GM12878 (cell line): ENCODE measurements at regions not wholly inside any gene's neighbourhood (a gene's known extent, or its start where the extent isn't known, plus 50 kb on each side); places are given as distances from the start of the nearest gene placed in this dataset.

Source experiments
- ATAC-seq: fragments of 200-7000 bp; cut with Tn5 transposase; 3 replicates; pipeline ENCODE4 v1.9.1; 2020; ENCODE audit warnings: mild to moderate bottlenecking, moderate library complexity
- BruUV-seq: library from RNA; stranded (reverse); fragments of 400-500 nt; replicated peaks from 2 replicates; lab custom pipeline; 2021; lab: Mats Ljungman, UMichigan
- CTCF ChIA-PET: fragments of 300-600 bp; sonication (Branson Sonifier 250); formaldehyde crosslinking; extraction: SDS; loops from one replicate; lab custom pipeline; 2021; ENCODE audit warnings: inconsistent platforms; lab: Yijun Ruan, JAX
- POLR2A ChIA-PET: fragments of 350-600 bp; formaldehyde crosslinking; extraction: SDS; loops from one replicate; lab custom pipeline; 2021; ENCODE audit warnings: inconsistent platforms; lab: Charles Lee
- RAD21 ChIA-PET: fragments of 300-600 bp; sonication (Branson Sonifier 250); formaldehyde crosslinking; loops from one replicate; lab custom pipeline; 2023; ENCODE audit warnings: antibody characterized with exemption; ENCODE audit not compliant: unreplicated experiment; lab: Charles Lee
- SMC1A ChIA-PET: fragments of 300-600 bp; sonication (Branson Sonifier 250); formaldehyde crosslinking; loops from one replicate; lab custom pipeline; 2023; ENCODE audit not compliant: unreplicated experiment, uncharacterized antibody; lab: Charles Lee
- DNase-seq: peaks from one replicate; pipeline ENCODE4 v3.0.0-alpha.2; 2011; ENCODE audit warnings: low read depth, low spot score
- FAIRE-seq: peaks from 3 replicates; lab custom pipeline; 2011; peaks lifted over from hg19 to GRCh38; lab: Jason Lieb, UNC
- H2AFZ ChIP-seq: 2 replicates; pipeline ENCODE4 v1.6.0; 2011; ENCODE audit warnings: low read depth, low read length, control low read depth; ENCODE audit not compliant: control insufficient read depth
- H3K27ac ChIP-seq: 2 replicates; pipeline ENCODE4 v1.5.1; 2011; ENCODE audit warnings: control low read depth; ENCODE audit not compliant: control insufficient read depth, insufficient read depth
- H3K27me3 ChIP-seq, 2 experiments: replicated peaks in 1 of 2; 2 replicates each; pipeline versions ENCODE4 v1.6.0 to v1.6.1; 2011; ENCODE audit warnings: low read length in 1 of 2; ENCODE audit not compliant: control insufficient read depth in 2 of 2, insufficient read depth in 2 of 2
- H3K36me3 ChIP-seq, 2 experiments: 2 replicates each; pipeline ENCODE4 v1.5.1; 2011; ENCODE audit warnings: low read length in 1 of 2; ENCODE audit not compliant: control insufficient read depth in 2 of 2, insufficient read depth in 2 of 2
- H3K4me1 ChIP-seq: 2 replicates; pipeline ENCODE4 v1.6.1; 2011; ENCODE audit warnings: mild to moderate bottlenecking, low read length, moderate library complexity, mixed read lengths; ENCODE audit not compliant: control insufficient read depth, insufficient read depth
- H3K4me2 ChIP-seq: 2 replicates; pipeline ENCODE4 v1.6.0; 2011; ENCODE audit warnings: control low read depth; ENCODE audit not compliant: control insufficient read depth, insufficient read depth
- H3K4me3 ChIP-seq: fragments of 200-600 bp; sonication (generic); 2 replicates; pipeline ENCODE4 v1.5.1; 2016
- H3K79me2 ChIP-seq: 2 replicates; pipeline ENCODE4 v1.6.0; 2011; ENCODE audit warnings: low read length; ENCODE audit not compliant: control insufficient read depth, insufficient read depth
- H3K9ac ChIP-seq: 2 replicates; pipeline ENCODE4 v1.8.0; 2011; ENCODE audit warnings: low read length, control low read depth, mixed read lengths; ENCODE audit not compliant: control insufficient read depth, insufficient read depth
- H3K9me3 ChIP-seq: replicated peaks from 3 replicates; pipeline ENCODE4 v1.5.1; 2011; ENCODE audit warnings: mild to moderate bottlenecking, low read length; ENCODE audit not compliant: control insufficient read depth, insufficient read depth
- H4K20me1 ChIP-seq: 2 replicates; pipeline ENCODE4 v1.6.0; 2011; ENCODE audit not compliant: control insufficient read depth, insufficient read depth
- ASH2L ChIP-seq: fragments of 300-600, 200-600 bp; sonication (generic); IDR thresholded peaks from 2 replicates; pipeline ENCODE4 v1.6.1; 2017; ENCODE audit warnings: low read depth, mild to moderate bottlenecking, borderline replicate concordance
- BCL11A ChIP-seq: IDR thresholded peaks from 2 replicates; pipeline ENCODE4 v1.6.1; 2011; ENCODE audit warnings: low read depth, low read length
- DPF2 ChIP-seq: fragments of 450-650 bp; IDR thresholded peaks from 2 replicates; pipeline ENCODE4 v1.6.1; 2017; ENCODE audit warnings: mild to moderate bottlenecking
- EZH2 ChIP-seq: IDR thresholded peaks from 2 replicates; pipeline ENCODE4 v1.6.1; 2012; ENCODE audit warnings: low read depth, mild to moderate bottlenecking, control low read depth, inconsistent platforms, low read length, borderline replicate concordance; ENCODE audit not compliant: control insufficient read depth
- NR2F1 ChIP-seq: fragments of 450-650 bp; conservative IDR thresholded peaks from 2 replicates; pipeline ENCODE4 v1.6.1; 2017; ENCODE audit warnings: mild to moderate bottlenecking
- POU2F2 ChIP-seq: IDR thresholded peaks from 3 replicates; pipeline ENCODE4 v1.6.1; 2011; ENCODE audit warnings: low read depth, mild to moderate bottlenecking, low read length, borderline replicate concordance
- SREBF2 ChIP-seq: IDR thresholded peaks from 2 replicates; pipeline ENCODE4 v1.6.1; 2012; ENCODE audit warnings: mild to moderate bottlenecking, low read length
- SRF ChIP-seq, 2 experiments: IDR thresholded peaks; 2 replicates each; pipeline ENCODE4 v1.6.1; 2011; ENCODE audit warnings: low read depth in 2 of 2, low read length in 2 of 2, mild to moderate bottlenecking in 1 of 2, moderate library complexity in 1 of 2
- STAT1 ChIP-seq: fragments of 450-650 bp; conservative IDR thresholded peaks from 2 replicates; pipeline ENCODE4 v1.6.1; 2014; ENCODE audit warnings: antibody characterized with exemption, mild to moderate bottlenecking
- TCF3 ChIP-seq: IDR thresholded peaks from 2 replicates; pipeline ENCODE4 v1.6.1; 2012; ENCODE audit warnings: low read depth, mild to moderate bottlenecking, low read length, borderline replicate concordance; ENCODE audit not compliant: insufficient read depth
- USF1 ChIP-seq: IDR thresholded peaks from 2 replicates; pipeline ENCODE4 v1.6.1; 2011; ENCODE audit warnings: borderline replicate concordance, low read depth, mild to moderate bottlenecking, moderate library complexity, mixed read lengths, low read length; ENCODE audit not compliant: insufficient read depth; ENCODE audit errors: extremely low read length
- WGBS: methylation state at CpG from one replicate; pipeline ENCODE4 v1.1.6; 2016; ENCODE audit warnings: low lambda C conversion rate; ENCODE audit not compliant: insufficient replicate concordance, insufficient coverage; ENCODE audit errors: missing lambda C conversion rate; 5-methylcytosine and 5-hydroxymethylcytosine counted together
- in situ Hi-C: fragments of 300-500 bp; cut with MboI; formaldehyde crosslinking; loops from 9 replicates; pipeline ENCODE4 v1.14.3; 2018; ENCODE audit warnings: mixed read lengths
- intact Hi-C: fragments of 100-400 bp; cut with micrococcal nuclease; formaldehyde crosslinking; loops from one replicate; pipeline ENCODE4 v1.14.2; 2022; ENCODE audit not compliant: unreplicated experiment

DNA sequence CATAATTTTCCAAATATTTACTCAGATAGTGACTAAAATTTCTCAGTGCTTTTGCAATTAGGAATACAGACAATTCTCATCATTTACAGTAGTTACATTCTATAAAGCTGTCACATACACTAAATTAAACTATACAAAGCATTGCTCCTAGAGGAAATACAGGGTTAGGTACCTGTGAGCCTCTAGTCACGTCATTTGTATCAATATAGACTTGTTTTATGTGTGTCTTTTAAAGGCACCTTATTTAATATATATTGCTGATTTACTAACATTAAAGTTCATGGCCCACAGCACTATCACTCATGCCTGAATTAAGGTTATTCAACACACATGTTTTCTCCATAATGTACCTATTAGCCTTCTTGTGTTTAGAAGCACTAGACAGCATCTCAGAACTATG lies 78.7 kb downstream of the PABPC4L start (continued):
- TF ChIP-seq POU2F2, result no peak

- ChIA-PET CTCF (no interaction called here), POLR2A (no interaction called here), RAD21 (no interaction called here), SMC1A (no interaction called here)
- FAIRE-seq (no peak), ATAC-seq (no peak), DNase-seq (no peak)
- no peak for TF ChIP-seq USF1
- no peak for TF ChIP-seq DPF2
- TF ChIP-seq NR2F1, result no peak
- TF ChIP-seq SRF (IDR thresholded peaks at IDR 0.05; ENCODE audit: low read depth in 2 of 2, low read length in 2 of 2), result no peak
- no peak for TF ChIP-seq ASH2L
- TF ChIP-seq BCL11A, result no peak
- TF ChIP-seq EZH2, result no peak
- TF ChIP-seq SREBF2, result no peak
- no peak for TF ChIP-seq TCF3
- no peak for TF ChIP-seq STAT1
- H3K27ac ChIP-seq, result no peak overlapping the region
- no TSS peak for BruUV-seq
- no peaks in the 10 kb centered on the region for H3K79me2 ChIP-seq
- no peaks in the 10 kb centered on the region for H3K9me3 ChIP-seq
- no peaks in the 10 kb centered on the region; a peak in 1 of 4 replicates for H3K27me3 ChIP-seq
- H3K9ac ChIP-seq, result no peak overlapping the region
- H3K4me2 ChIP-seq, result no peak overlapping the region
- 0% methylated on average over 2 of the region's 2 CpGs for WGBS
- H3K4me3 ChIP-seq, result no peak overlapping the region
- in situ Hi-C loops, result no loop called here
- H3K4me1 ChIP-seq, result no peaks in the 10 kb centered on the region
- no peaks in the 10 kb centered on the region for H3K36me3 ChIP-seq
- H4K20me1 ChIP-seq, result no peaks in the 10 kb centered on the region
- H2AFZ ChIP-seq, result no peak overlapping the region
- intact Hi-C loops, result no loop called here
Observed at GRCh38 chr4:134117392-134118183, 84.0 kb downstream of the PABPC4L start.
